GM18861 (cell line): ENCODE measurements at regions not wholly inside any gene's neighbourhood (a gene's known extent, or its start where the extent isn't known, plus 50 kb on each side); places are given as distances from the start of the nearest gene placed in this dataset.

ENCODE experiments used
- ATAC-seq: cut with Tn5 transposase; IDR thresholded peaks from one replicate; pipeline ENCODE4 v1.9.1; 2021; ENCODE audit not compliant: unreplicated experiment

DNA sequence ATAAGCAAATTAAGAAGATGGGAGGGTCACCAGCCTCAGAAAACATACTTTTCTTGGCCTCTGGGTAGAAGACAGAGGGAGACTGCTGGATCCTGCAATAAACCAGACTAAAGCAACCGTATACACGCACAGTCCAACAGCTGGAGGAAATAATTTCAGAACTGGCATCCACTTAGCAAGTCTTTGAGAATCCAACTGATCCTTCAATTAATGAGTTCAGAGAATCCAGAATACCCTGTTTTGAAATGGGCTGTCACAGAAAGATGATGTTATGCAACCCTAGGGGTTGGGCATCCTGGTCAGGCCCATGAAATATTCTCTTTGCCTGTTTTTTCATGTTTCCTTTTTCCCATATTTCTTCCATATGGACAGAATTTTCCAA, 134.0 kb upstream of the MAGI3 start:
- no peak for ATAC-seq

DNA sequence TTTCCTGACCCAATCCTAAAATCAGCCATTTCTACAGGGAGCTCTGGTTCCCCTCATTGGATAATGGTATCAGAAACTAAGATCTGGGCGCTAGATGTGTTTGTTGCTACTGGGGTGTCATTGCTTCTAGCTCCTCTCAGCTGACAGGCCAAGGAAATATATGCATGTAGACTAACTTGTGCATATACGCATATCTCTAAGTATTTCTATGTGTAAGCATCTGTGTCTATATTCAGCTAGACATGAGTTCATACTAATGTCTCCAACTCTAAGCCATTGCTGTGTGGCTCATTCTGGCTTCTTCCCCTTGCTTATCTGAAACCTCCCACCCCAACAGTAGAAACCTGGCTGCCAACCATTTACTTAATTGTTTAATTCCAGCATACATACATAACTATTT, 130.3 kb upstream of the MAGI3 start:
- no peak for ATAC-seq

DNA sequence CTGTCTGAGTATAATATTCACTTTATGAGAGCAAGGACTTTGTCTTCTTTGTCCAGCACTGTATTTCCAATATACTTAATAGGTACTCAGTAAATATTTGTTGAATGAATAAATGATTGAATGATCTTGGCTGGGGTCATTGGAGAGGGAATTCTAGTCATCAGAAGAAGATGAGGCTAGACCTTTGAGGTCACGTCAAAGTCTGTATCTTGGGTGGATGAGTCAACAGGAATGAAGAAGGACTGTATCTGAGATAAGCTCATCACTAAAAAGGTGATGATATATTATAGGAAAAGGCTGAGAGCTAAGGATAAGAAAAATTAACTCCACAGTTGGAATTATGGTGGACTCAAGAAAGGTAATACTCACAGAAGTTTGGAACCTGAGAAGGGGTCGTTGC, 125.1 kb upstream of the MAGI3 start:
- ATAC-seq, result no peak

DNA sequence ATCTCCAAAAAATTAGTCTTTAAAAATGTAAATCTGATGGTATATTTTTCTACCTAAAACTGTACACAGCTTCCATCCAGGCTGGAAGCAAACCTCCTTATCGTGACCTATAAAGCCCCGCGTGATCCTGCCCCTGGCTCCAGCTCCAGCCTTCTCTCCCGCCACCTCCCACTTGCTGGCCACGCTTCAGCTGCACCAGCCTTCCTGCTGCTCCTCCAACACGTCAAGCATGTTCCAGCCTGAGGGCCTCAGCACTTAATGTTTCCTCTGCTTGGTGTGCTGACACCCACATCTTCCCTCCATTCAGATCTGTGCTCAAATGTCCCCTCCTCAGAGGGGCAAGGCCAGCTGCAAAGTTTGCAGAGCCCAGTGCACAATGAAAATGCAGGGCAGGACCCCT, 123.5 kb upstream of the MAGI3 start:
- ATAC-seq, result no peak

DNA sequence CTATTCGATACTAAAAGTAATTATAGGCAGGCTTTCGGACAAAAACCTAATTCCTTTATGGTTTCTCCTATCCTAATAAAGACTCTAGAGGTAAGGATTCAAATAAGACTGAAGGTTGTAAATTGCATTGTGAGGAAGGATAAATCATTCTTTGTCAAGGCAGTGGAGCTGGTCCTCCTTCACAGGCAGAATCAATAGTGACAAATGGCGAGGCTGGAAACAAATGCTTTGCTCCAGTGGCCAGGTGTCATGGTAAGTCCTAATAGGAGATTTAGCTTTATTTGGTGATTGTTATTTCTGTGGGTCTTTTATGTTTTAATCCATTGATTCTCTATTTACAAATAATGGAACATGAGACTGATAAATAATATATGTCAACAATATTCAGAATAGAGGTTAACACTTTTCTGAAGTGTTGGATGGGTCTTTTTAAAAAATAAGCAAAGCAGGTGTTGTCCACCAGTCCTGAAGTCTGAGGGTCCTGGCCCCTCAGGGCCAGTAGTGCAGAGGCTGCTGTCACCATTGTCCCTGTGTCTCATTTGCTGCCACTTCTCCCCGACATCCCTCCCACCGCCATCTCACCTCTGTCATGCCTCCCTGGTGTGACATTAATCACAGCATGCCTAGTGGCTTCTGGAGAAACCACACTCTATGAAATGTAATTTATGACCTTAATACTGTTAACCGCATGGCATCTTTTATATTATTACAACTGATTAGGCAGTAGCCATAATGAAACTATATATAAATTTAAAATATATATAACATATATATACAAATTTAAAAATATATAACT, 120.9 kb upstream of the MAGI3 start:
- ATAC-seq, result no peak

DNA sequence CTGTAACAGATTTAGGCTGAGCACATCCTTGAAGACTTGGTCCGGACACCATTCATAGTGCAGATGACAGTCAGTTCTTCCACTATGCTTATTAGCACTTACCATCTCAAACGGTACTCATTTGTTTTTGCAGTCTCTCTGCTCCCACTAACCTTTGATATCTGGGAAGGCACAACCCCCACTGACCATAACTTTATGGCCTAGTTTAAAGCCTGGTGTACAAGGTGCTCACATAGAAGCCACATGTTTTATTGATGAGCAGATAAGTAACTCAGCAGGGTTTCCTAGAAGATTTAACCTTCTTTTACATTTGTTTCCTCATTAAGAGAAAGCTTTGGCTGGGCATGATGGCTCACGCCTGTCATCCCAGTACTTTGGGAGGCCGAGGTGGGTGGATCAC, 119.3 kb upstream of the MAGI3 start:
- no peak for ATAC-seq

DNA sequence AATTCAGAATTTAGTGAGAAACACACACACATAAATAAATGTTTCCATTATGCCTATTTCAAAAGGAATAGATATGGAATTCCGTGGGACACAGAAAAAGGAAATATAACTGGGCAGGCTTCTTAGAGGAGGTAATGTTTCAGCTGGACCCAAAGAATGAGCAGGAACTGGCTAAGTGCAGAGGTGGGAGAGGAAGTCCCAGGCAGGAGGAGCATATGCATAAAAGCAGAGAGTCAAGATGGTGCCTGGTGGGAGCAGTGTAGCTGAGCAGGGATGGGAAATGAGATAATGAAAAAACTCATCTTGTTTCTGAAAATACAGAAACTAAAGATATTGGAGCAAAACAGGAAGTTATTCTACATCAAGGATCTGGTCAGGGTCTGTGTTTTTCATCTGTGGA, 115.2 kb upstream of the MAGI3 start:
- no peak for ATAC-seq

DNA sequence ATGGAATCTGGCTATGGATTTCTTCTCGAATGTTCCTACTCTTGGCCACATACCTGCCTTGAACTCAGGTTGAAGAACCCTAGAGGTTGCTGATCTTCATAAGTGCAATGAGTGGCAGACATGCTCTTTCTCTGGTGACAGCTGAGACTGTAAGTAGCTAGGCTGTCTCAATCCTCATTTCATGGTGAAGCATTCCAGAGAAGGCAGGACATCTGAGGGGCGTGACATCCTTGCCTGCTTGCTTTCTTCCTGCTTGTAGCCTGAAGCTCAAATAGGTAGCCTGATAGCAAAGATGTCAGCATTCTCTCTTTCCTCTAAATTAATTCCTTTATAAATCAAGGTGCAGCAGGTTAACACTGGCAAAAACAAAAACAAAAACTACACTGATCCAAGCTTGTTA, 114.6 kb upstream of the MAGI3 start:
- ATAC-seq, result no peak

DNA sequence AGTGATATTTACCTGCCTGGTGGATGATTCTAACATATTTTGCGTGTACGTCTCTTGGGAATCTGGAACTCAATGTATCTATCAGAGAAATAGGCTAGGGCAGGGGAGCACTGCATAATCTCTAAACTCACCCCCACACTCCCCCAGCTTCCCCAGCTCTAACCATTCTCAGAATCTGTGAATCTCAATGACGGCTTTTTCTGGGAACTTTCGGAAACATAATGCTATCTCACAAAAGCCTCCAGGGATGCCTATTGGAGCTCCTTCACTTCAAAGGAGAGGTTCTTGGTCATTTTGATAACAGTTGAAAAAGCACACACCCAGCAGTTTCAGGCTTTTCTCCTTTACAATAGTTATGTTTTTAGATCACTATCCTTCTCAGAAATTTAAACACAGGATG, 113.8 kb upstream of the MAGI3 start:
- ATAC-seq, result no peak

DNA sequence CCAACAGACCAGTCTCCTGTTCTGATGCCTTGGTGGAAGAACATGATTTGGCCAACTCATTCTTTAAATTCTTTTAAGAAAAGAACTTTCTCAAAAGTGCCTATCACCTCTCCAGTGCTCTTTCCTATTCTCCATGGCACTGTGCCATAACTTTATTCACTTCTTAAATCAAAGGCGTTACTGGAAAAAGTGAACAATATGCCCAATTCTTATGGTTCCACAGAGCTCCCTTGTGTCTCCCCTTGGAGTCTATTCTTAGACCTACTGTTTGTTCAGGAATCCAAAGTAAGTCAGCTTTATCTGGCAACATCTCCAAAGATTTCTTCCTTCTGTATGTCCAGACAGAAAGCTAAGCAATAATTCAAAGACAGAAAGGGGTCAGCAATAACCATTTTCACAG, 111.9 kb upstream of the MAGI3 start:
- ATAC-seq, result no peak

DNA sequence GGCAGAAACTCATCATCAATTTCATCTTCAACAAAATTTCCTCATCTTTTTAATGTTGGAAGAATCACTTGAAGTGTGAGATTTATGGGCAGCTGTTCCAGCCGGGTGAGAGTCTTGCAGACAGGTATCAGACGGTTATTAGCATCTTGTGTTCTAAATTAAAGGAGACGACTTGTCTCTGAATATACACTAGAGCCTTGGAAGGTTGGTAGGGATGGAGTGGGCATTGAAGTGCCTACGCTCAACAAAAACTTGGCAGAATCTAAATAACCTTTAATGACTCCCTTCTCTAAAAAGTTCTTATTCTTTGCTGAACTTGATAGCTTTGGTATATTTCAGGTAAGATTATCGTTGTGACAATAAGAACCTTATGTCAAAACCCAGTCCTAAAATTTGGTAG, 111.5 kb upstream of the MAGI3 start:
- ATAC-seq, result no peak

DNA sequence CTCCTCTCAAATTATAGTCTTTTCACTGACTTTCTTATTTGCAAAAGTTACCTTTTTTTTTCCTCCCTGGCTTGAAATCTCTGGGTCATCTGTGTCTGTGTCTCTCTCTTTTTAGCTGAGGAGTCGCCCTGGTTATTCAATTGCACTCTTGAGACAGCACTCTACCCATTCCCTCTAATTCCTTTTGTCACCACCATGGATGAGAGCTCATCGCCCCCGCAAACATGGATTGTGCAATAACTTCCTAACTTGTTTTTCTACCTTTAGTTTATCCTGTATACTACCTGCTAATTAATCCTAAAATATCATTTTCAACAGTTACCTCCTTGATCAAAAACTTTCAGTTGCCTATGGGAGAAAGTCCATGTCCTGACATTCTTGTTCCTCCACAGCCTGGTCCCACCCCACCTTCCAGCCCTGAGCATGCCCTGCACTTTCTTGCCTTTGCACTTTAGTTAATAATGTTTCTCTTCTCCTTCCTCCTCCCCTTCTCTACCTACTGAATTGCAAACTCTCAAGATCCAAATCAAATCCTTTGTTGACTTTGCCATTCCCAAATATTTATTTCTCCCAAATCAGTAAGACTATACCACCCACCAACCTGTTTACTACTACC, 110.4 kb upstream of the MAGI3 start:
- ATAC-seq, result no peak

DNA sequence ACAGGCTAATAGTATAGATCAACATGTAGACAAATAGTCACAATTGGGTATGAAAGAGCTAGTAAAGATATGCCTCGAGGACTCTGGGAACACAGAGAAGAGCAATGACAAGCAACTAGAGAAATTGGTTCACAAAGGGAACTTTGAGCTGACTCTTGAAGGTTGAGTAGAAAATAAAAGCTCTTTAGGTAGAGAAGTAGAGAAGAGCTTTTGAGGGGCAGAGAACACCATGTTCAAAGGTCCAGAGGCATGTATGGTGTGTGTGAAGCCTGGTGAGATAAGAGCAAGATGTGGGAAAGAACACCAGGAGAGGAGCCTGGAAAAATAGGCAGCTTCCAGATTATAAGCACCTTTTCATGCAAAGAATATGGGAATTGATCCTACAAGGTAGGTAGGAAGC, 109.7 kb upstream of the MAGI3 start:
- no peak for ATAC-seq

DNA sequence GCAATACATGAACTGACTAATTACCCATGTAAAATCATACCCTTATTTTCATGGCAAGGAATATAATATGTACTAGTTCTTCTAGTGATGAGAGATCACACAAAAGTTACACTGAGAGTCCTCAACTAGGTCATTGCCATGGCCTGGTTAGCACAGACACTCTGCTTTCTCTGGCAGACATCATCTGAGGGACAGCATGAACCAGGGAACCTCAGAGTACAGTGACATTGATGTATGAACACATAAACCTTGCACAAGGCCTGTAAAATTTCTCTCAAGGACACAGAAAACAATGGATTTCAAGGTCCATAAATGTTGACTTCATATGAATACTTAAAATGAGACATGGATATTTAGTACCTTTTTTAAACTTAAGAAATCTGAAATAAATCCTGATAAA, 108.8 kb upstream of the MAGI3 start:
- no peak for ATAC-seq

DNA sequence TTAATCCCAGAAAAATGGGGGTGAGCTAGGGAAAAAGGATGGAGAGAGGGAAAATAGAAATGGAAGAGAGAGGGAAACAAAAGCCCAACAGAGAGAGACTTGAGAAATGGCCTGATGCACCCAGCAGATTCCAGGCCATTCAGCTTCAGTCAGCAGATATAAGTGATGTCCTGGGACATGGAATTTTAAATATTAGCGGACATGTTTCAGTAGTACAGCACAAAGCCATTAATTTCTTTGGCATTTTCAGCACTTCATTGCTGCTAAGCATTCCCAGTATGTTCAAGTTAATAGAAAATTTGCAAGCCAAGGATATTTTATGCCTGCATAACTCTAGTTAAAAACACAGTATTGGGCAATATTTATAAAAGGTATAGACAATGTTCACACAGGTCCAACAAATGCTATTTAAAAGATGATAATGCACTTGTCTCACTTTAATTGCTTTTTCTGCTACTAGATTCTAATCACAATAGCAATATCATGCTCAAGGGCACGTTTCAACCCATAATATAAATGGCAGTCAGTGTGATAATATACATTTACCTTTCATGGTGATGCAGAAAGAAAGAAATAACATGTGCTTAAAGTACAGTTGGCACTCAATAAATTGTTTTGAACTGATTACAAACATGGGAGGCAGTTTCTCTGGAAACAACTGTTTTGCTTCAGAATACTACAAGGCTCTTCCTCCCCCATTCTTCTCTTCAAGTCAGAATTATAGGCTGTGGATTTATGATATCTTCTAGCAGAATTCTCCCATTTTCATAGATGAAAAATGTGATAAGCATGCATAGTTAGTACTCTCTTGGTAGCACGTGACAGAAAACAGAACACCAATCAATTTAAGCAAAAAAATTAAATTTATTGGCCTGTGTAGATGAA, 108.1 kb upstream of the MAGI3 start:
- ATAC-seq, result no peak

DNA sequence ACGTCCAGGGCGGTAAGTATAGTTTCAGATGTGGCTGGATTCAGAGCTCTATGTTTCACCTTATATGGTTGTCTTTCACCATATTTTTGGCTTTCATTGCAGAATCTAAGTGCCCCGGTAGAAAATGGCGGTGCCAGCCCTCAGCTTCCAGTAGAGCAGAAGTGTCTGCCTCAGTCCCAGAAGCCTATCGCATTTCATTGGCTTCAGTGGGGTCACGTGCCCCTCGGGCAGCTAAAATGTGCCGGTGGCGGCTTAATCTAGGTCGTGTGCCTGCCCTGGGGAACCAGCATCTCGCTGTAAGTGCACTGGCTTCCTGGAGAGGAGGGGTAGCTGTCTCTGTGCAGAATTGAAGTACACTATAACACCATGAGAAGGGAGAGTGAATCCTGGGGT, 107.4 kb upstream of the MAGI3 start:
- no peak for ATAC-seq

DNA sequence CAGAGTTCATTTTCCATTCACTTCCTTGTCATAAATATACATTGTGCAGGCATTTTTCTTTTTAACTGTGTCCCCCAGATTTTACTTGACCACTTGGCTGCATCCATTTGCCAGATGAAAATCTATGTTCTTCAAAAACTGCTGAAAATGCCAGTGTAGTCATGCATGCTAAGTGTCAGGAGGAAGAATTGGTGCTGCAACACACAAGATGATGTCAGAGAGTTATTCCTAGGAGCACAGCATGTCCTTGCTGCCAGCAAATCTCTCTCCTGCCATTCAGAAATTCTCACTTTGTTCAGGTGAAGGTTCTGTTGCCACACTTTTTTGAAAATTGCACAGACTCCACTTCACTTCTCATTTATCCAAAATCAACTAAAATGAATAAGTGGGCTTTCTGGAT, 106.4 kb upstream of the MAGI3 start:
- ATAC-seq, result no peak

DNA sequence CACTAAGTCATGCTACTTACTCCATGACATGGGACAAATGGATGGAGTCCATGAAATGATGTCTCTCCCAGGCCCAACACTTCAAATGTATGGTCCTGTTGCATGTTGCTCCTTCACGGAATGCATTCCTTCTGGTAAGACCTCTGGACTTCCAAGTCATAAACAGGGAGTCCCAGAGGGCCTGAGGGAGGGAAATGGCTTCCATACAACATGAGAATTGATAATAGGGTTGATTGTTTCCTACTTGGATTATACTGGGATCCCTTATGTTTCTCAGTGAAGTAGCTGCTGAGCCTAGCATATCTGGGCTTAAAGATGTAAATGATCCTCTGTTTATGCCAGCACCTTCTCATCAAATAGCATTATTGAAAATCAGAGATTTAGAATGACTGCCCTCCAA, 104.2 kb upstream of the MAGI3 start:
- no peak for ATAC-seq

DNA sequence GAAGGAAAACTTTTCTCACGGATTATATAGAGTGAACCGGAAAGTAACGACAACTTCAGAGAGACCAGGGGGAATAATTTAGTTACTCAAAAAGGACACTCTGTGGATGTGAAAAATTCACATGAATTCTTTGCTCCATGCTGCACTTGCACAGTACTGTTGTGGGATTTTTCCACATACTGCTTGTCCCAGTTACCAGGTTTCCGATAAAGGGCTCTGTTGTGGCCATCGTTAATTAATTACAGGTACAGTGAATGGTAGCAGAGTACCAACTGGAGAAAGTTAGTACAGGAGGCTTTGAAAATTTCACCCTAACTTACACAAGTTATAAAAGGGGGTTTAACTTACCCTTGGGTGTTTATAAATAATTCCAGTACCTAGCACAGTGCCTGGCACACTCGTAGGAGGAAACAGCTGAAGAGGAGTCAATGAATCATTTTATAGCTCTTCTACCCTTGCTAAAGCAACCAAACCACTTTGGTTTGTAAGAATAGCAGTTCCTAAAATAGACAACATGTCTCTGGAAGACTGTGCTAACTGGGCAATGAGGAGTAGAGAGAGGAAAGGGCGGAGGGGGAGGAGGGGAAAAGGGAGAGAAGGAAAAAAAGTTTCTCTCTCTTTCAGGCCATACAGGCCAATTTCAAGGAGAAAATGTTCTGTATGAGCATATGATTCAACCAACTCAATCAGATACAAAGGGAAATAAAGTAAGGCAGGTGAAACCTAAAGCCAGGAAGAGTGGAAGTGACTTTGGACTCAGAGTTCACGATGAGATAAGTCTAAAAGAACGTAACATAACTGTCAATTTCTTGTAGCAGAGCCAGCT, 98.3 kb upstream of the MAGI3 start:
- ATAC-seq, result no peak

DNA sequence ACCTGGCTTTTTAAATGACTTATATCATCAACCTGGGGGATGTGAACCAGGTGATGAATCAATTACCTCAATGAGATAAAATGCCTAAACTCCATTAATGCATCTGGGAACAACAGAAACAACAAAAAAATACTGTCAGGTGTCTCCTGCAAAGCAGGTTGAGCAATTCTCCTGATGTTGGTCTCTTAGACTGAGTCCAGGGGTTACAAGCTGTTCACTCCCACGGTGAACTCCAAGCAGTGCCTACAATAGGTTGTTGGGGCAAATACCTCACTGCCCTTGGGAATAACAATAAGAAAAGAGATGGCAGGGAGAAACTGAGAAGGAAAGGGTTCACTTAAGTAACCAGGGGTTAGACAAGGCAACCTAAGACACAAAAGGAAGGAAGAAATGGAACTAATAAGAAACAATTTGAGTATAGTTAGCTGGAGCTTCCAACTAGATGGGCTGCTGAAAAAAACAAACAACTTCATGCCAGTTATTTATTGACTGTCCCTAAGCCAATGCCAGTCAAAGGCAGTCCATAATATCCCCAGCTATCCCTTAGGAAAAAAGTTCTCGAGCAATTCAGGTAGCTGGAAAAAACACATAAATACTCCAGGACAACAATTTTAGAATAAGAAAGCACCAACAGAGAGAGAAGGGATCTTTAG, 97.6 kb upstream of the MAGI3 start:
- ATAC-seq, result no peak

DNA sequence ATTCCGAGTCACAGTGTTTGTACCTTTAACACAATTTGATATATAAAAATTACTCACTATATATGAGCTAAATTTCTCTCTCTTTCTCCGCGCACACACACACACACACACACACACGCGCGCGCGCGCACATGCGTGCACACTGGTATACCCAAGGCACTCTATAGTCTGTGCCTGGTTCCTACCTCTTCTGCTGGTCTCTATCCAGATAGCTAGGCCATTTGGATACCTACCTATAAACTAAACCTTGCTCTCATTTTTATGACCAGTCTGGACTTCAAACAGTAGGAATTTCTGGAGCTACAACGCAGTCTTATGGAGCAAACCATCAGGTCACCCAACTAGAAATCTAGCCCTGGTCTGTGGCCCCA, 97.1 kb upstream of the MAGI3 start:
- ATAC-seq, result no peak
